BLaER1 treated with 17β-estradiol and CSF1 and Interleukin-3, amounts not matched to agents 10 nM and 100 nM (cell line): ENCODE measurements at regions not wholly inside any gene's neighbourhood (a gene's known extent, or its start where the extent isn't known, plus 50 kb on each side); places are given as distances from the start of the nearest gene placed in this dataset.
"Not testable (repeated sequence)": the region's sequence is repeated elsewhere in the genome, so short reads cannot be mapped to it uniquely, and the experiment has no call there.

Experiments
- H3K27ac ChIP-seq, 11 experiments: shearing (Covaris generic); formaldehyde crosslinking; 2 replicates each; pipeline ENCODE4 v1.8.1; 2022
- H3K27me3 ChIP-seq, 11 experiments: shearing (Covaris generic); formaldehyde crosslinking; 2 replicates each; pipeline ENCODE4 v1.8.1; 2022
- H3K36me3 ChIP-seq, 11 experiments: shearing (Covaris generic); formaldehyde crosslinking; 2 replicates each; pipeline ENCODE4 v1.8.1; 2022
- H3K4me1 ChIP-seq, 10 experiments: shearing (Covaris generic); formaldehyde crosslinking; 2 replicates each; pipeline ENCODE4 v1.8.1; 2022
- H3K4me2 ChIP-seq, 11 experiments: shearing (Covaris generic); formaldehyde crosslinking; 2 replicates each; pipeline ENCODE4 v1.8.1; 2022
- H3K4me3 ChIP-seq, 10 experiments: shearing (Covaris generic); formaldehyde crosslinking; 2 replicates each; pipeline ENCODE4 v1.8.1; 2022
- H3K9ac ChIP-seq, 11 experiments: shearing (Covaris generic); formaldehyde crosslinking; 2 replicates each; pipeline ENCODE4 v1.8.1; 2022
- H3K9me3 ChIP-seq, 11 experiments: shearing (Covaris generic); formaldehyde crosslinking; replicated peaks in 1 of 11; 2 replicates each; pipeline ENCODE4 v1.8.1; 2022
- H4K20me1 ChIP-seq, 11 experiments: shearing (Covaris generic); formaldehyde crosslinking; 2 replicates each; pipeline ENCODE4 v1.8.1; 2022
- Cebpa-rat ChIP-seq, 11 experiments: shearing (Covaris generic); IDR thresholded peaks; 2 replicates each; pipeline ENCODE4 v1.8.1; 2022

DNA sequence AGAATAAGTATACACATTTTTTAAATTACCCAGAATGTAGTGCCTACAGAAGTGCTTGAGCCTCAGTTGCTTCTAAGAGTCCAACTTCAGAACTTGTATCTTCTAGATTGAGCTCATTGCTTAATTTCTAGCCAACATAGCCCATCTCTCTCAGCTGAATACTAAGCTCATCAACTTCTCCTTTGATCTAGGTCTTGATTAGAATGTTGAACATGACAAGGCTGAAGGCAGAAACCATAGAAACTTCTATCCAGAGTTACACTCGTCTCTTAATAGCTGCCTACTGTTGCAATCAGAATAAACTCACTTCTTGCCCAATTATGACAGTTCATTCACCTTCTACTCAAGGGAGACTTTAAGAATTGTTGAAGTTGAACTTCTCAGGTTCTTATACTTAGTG lies 327.3 kb upstream of the THBS1 start:
- no peaks in the 10 kb centered on the region for H3K27me3 ChIP-seq
- no peak overlapping the region for H3K4me2 ChIP-seq
- H3K9me3 ChIP-seq, result no peaks in the 10 kb centered on the region
- H3K4me3 ChIP-seq, result no peak overlapping the region
- H3K27ac ChIP-seq, result no peak overlapping the region
- TF ChIP-seq Cebpa-rat (IDR thresholded peaks at IDR 0.05), result no peak
- no peaks in the 10 kb centered on the region for H4K20me1 ChIP-seq
- H3K9ac ChIP-seq, result no peak overlapping the region
- peaks cover 0 to 16% (median 8%) of the 10 kb centered on the region in 10 experiments; a peak in 15 of 20 replicates for H3K4me1 ChIP-seq
- H3K36me3 ChIP-seq, result no peaks in the 10 kb centered on the region

DNA sequence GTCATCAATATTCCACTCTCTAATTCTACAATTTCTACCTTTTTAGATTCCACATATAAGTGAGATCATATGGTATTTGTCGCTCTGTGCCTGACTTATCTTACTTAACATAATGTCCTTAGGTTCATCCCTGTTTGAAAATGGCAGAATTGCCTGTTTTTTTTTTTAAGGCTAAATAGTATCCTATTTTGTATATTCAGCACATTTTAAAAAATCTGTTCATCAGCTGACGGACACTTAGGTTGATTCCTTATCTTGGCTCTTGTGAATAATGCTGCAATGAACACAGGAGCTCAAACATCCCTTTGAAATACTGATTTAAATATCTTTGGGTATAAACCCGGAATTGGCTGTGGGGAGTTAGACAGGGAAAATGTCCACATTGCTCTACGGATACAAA lies 326.7 kb upstream of the THBS1 start:
- TF ChIP-seq Cebpa-rat (IDR thresholded peaks at IDR 0.05), result no peak
- no peak overlapping the region for H3K4me3 ChIP-seq
- H4K20me1 ChIP-seq, result no peaks in the 10 kb centered on the region
- H3K4me1 ChIP-seq, result peaks cover 0 to 16% (median 8%) of the 10 kb centered on the region in 10 experiments; a peak in 15 of 20 replicates
- no peaks in the 10 kb centered on the region for H3K27me3 ChIP-seq
- no peak overlapping the region for H3K27ac ChIP-seq
- no peaks in the 10 kb centered on the region for H3K9me3 ChIP-seq
- no peaks in the 10 kb centered on the region for H3K36me3 ChIP-seq
- H3K4me2 ChIP-seq, result no peak overlapping the region
- no peak overlapping the region for H3K9ac ChIP-seq

DNA sequence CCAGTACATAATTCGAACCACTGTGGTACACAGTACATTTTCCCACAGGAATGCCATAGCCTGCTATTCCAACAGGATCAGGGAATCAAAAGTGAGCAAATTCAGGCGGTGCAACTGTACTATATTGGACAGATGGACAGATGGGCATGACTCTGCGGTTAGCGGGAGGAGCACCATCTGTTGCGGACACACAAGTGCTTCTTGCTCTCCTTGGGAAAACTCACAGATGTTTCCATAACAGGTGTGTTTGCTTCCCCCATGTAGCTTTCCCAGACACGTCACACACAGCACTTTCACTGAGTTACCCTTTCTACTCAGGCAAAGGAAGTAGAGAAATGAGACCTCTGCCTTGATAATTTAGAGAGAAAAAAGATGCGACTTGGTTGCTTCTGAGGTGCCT lies 325.1 kb upstream of the THBS1 start:
- no peak for TF ChIP-seq Cebpa-rat (IDR thresholded peaks at IDR 0.05)
- H3K9ac ChIP-seq, result no peak overlapping the region
- H3K9me3 ChIP-seq, result no peaks in the 10 kb centered on the region

DNA sequence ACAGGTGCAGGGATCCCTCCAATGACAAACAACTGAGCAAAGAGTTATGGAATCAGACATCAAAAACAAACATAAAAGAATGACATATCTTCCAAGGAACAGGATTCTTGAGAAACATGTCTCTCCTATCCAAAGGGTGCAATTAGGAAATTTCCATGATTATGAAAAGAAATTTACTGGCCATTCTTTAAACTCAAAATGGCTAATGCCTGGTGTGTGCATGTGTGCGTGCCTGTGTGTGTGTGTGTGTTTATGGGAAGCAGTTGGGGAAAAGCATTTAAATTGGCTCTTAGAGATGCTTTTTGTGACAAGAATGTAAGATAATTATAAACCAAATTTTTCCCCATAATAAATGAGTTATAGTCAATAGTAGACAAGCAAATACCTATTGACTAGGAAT lies 320.5 kb upstream of the THBS1 start:
- Histone ChIP-seq H3K27ac (no peak overlapping the region), H3K9ac (no peak overlapping the region), H3K4me1 (peaks cover 0 to 40% (median 21%) of the 10 kb centered on the region in 10 experiments; a peak in 14 of 20 replicates), H3K27me3 (no peaks in the 10 kb centered on the region), H3K4me2 (peak overlapping the region in 2 of 11 experiments; percentile 57 to 75; a peak in 2 of 22 replicates), H3K36me3 (no peaks in the 10 kb centered on the region), H3K4me3 (no peak overlapping the region), H3K9me3 (0 out of 22 replicates have a peak, but pooled peaks cover 0 to 3% (median 0%) of the 10 kb centered on the region in 11 experiments), H4K20me1 (no peaks in the 10 kb centered on the region)
- TF ChIP-seq Cebpa-rat (IDR thresholded peaks at IDR 0.05), result no peak

More for the DNA sequence above, 325.1 kb upstream of the THBS1 start:
- no peak overlapping the region for H3K4me3 ChIP-seq
- peaks cover 0 to 11% (median 2%) of the 10 kb centered on the region in 10 experiments; a peak in 13 of 20 replicates for H3K4me1 ChIP-seq
- no peaks in the 10 kb centered on the region for H3K36me3 ChIP-seq
- no peaks in the 10 kb centered on the region for H4K20me1 ChIP-seq
- H3K27me3 ChIP-seq, result no peaks in the 10 kb centered on the region
- no peak overlapping the region for H3K4me2 ChIP-seq
- no peak overlapping the region for H3K27ac ChIP-seq

DNA sequence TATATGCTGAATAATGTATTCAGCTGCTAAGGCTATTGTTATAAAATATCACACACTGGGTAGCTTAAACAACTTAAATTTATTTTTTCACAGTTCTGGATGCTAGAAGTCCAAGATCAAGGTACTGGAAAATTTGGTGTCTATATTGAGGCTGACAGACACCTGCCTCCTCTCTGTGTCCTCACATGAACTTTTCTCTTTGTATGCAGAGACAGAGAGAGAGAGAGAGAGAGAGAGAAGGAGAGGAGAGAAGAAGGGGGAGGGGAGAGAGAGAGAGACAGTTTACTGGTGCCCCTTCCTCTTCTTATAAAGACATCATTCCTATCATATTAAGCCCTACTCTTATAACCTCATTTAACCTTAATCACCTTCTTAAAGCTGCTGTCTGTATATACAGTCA lies 320.1 kb upstream of the THBS1 start:
- Histone ChIP-seq H3K27ac (peak overlapping the region in 2 of 11 experiments; percentile 31 to 56; a peak in 4 of 22 replicates), H3K9ac (no peak overlapping the region), H3K9me3 (0 out of 22 replicates have a peak, but pooled peaks cover 0 to 3% (median 0%) of the 10 kb centered on the region in 11 experiments), H3K36me3 (no peaks in the 10 kb centered on the region), H3K4me3 (no peak overlapping the region), H4K20me1 (no peaks in the 10 kb centered on the region), H3K4me1 (peaks cover 0 to 40% (median 21%) of the 10 kb centered on the region in 10 experiments; a peak in 14 of 20 replicates), H3K27me3 (no peaks in the 10 kb centered on the region), H3K4me2 (peak overlapping the region in 4 of 11 experiments; percentile 57 to 75 (median 64); a peak in 5 of 22 replicates)
- no peak for TF ChIP-seq Cebpa-rat (IDR thresholded peaks at IDR 0.05)

DNA sequence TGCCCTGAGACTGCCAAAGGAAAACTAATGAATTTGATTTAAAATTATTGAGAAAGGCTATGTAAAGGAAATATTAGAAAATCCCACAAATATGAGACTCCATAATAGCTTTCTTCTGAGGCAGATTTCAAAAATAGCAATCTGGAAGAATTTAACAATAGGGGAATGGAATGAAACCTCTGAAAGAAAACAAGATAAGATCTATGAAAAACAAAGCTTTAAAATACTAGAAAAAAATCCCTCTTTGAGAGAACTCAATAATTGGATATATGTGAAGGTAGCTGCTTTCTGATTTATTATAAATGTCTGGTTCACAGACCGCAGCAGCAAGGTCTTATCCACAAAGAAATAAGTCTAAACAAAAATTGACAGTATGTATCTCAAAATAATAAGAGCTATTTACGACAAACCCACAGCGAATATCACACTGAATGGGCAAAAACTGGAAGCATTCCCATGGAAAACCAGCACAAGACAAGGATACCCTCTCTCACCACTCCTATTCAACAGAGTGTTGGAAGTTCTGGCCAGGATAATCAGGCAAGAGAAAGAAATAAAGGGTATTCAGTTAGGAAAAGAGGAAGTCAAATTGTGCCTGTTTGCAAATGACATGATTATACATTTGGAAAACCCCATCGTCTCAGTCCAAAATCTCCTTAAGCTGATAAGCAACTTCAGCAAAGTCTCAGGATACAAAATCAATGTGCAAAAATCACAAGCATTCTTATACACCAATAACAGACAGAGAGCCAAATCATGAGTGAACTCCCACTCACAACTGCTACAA lies 319.3 kb upstream of the THBS1 start:
- H3K27me3 ChIP-seq, H3K9me3 ChIP-seq, H4K20me1 ChIP-seq, H3K36me3 ChIP-seq, H3K4me3 ChIP-seq: not testable (repeated sequence)
- peak overlapping the region in 6 of 11 experiments; percentile 9 to 75 (median 60); a peak in 9 of 22 replicates for H3K4me2 ChIP-seq
- H3K9ac ChIP-seq, result 0 out of 22 replicates have a peak overlapping the region, but pooled peaks of 2 of the 11 experiments have one; percentile 4 to 26
- H3K4me1 ChIP-seq, result peaks cover 0 to 40% (median 21%) of the 10 kb centered on the region in 10 experiments; a peak in 14 of 20 replicates
- peak overlapping the region in 4 of 11 experiments; percentile 10 to 56 (median 40); a peak in 6 of 22 replicates for H3K27ac ChIP-seq

DNA sequence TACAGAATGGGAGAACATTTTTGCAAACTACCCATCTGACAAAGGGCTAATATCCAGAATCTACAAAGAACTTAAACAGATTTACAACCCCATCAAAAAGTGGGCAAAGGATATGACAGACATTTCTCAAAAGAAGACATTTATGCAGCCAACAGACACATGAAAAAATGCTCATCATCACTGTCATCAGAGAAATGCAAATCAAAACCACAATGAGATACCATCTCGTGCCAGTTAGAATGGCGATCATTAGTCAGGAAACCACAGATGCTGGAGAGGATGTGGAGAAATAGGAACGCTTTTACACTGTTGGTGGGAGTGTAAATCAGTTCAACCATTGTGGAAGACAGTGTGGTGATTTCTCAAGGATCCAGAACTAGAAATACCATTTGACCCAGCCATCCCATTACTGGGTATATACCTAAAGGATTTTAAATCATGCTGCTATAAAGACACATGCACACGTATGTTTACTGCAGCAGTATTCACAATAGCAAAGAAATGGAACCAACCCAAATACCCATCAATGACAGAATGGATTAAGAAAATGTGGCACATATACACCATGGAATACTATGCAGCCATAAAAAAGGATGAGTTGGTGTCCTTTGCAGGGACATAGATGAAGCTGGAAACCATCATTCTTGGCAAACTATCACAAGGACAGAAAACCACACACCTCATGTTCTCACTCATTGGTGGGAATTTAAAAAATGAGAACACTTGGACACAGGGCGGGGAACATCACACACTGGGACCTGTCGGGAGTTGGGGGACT lies 317.7 kb upstream of the THBS1 start:
- Histone ChIP-seq H3K9ac (0 out of 22 replicates have a peak overlapping the region, but pooled peaks of 1 of the 11 experiments have one; percentile 15), H3K4me2 (peak overlapping the region in 10 of 11 experiments; percentile 10 to 75 (median 52); a peak in 16 of 22 replicates), H3K27ac (peak overlapping the region in 10 of 11 experiments; percentile 42 to 67 (median 58); a peak in 19 of 22 replicates), H3K4me1 (peaks cover 0 to 40% (median 21%) of the 10 kb centered on the region in 10 experiments; a peak in 14 of 20 replicates)
- TF ChIP-seq Cebpa-rat (IDR thresholded peaks at IDR 0.05), result peak in 1 of 11 experiments; percentile 22; a peak in 1 of 22 replicates
- H3K9me3 ChIP-seq, H4K20me1 ChIP-seq, H3K27me3 ChIP-seq, H3K36me3 ChIP-seq, H3K4me3 ChIP-seq: not testable (repeated sequence)

DNA sequence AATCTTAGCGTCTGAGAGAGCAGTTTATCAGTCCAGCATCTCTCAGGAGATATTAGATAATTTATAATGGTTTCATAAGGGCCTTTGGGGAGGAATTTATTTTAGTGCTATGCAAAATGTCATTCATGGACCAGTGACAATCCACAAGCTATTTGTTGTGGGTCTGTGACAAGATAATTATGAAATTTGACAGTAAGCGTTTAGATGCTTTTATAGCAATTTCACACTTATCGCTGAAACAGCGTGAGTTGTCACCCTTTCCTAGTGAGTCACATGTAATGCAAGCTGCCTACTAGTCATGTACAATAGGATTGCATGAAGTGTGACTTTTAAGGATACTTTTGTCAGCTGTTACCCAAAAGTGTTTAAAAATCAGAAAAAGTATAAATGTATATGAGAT lies 315.6 kb upstream of the THBS1 start:
- Histone ChIP-seq H3K4me3 (no peak overlapping the region), H3K4me1 (peaks cover 0 to 40% (median 21%) of the 10 kb centered on the region in 10 experiments; a peak in 14 of 20 replicates), H3K4me2 (peak overlapping the region in 2 of 11 experiments; percentile 3 to 18; a peak in 2 of 22 replicates), H4K20me1 (no peaks in the 10 kb centered on the region), H3K9ac (no peak overlapping the region), H3K27ac (0 out of 22 replicates have a peak overlapping the region, but pooled peaks of 1 of the 11 experiments have one; percentile 0), H3K9me3 (0 out of 22 replicates have a peak, but pooled peaks cover 0 to 3% (median 0%) of the 10 kb centered on the region in 11 experiments), H3K36me3 (no peaks in the 10 kb centered on the region), H3K27me3 (no peaks in the 10 kb centered on the region)
- no peak for TF ChIP-seq Cebpa-rat (IDR thresholded peaks at IDR 0.05)

DNA sequence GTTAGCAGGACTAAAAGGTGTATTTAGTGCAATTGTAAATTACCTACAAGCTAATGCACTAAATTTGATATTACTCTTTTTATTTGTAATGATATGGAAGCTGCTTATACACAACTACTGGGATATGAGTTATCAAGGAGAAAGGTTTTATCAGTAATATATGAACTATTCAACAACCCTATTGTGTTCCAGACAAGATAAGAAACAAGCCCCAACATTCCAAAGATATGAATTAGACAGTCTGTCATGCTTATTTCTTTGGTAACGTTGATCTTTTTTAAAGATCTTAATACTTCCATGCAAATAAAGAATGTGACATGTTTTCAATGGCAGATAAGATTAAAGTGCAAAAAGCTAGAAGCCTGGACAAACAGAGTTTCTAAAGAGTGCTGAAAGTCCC lies 314.0 kb upstream of the THBS1 start:
- H3K4me2 ChIP-seq, result no peak overlapping the region
- H3K9ac ChIP-seq, result no peak overlapping the region
- no peaks in the 10 kb centered on the region for H3K27me3 ChIP-seq
- H3K36me3 ChIP-seq, result no peaks in the 10 kb centered on the region
- no peak overlapping the region for H3K4me3 ChIP-seq
- TF ChIP-seq Cebpa-rat (IDR thresholded peaks at IDR 0.05), result no peak
- no peaks in the 10 kb centered on the region for H4K20me1 ChIP-seq
- no peak overlapping the region for H3K27ac ChIP-seq
- H3K4me1 ChIP-seq, result peaks cover 0 to 27% (median 16%) of the 10 kb centered on the region in 10 experiments; a peak in 13 of 20 replicates
- 0 out of 22 replicates have a peak, but pooled peaks cover 0 to 3% (median 0%) of the 10 kb centered on the region in 11 experiments for H3K9me3 ChIP-seq
